K562 (cell line): ENCODE measurements at regions not wholly inside any gene's neighbourhood (a gene's known extent, or its start where the extent isn't known, plus 50 kb on each side); places are given as distances from the start of the nearest gene placed in this dataset.

Experiments
- ATAC-seq: fragments of 200-7000 bp; cut with Tn5 transposase; 3 replicates; pipeline ENCODE4 v1.9.1; 2020; ENCODE audit warnings: moderate library complexity
- BruUV-seq: library from RNA; stranded (reverse); fragments of 400-500 nt; replicated peaks from 2 replicates; lab custom pipeline; 2021; lab: Mats Ljungman, UMichigan
- CTCF ChIA-PET: fragments of 300-600 bp; formaldehyde crosslinking; extraction: SDS; loops from one replicate; lab custom pipeline; 2021; ENCODE audit warnings: low intra/inter-chr PET ratio; lab: Yijun Ruan, JAX
- POLR2A ChIA-PET: fragments of 300-600, 350-650 bp; sonication (Branson Sonifier 250); formaldehyde crosslinking; extraction: SDS; loops from one replicate; lab custom pipeline; 2021; ENCODE audit warnings: antibody characterized with exemption, inconsistent platforms; lab: Yijun Ruan, JAX
- DNase-seq, 4 experiments: peaks; one replicate each; pipeline versions ENCODE4 v3.0.0 to v3.0.0-alpha.2; 2011 to 2018; ENCODE audit warnings: low spot score in 3 of 4, mixed read lengths in 3 of 4; ENCODE audit errors: extremely low read depth in 1 of 4
- FAIRE-seq: peaks from 2 replicates; lab custom pipeline; 2011; peaks lifted over from hg19 to GRCh38; lab: Jason Lieb, UNC
- H2AFZ ChIP-seq: 2 replicates; pipeline ENCODE4 v1.6.0; 2011; ENCODE audit warnings: low read depth, low read length, control low read depth, inconsistent platforms
- H3K27ac ChIP-seq: fragments of 200-600 bp; 3 replicates; pipeline ENCODE4 v1.8.0; 2011; ENCODE audit warnings: low read depth, mild to moderate bottlenecking, control low read depth, inconsistent platforms, low read length, moderate library complexity, mixed read lengths; ENCODE audit errors: extremely low read depth
- H3K27me3 ChIP-seq, 2 experiments: fragments of 300-600 bp in 1 of 2; 2 replicates in 1 of 2; 3 replicates in 1 of 2; pipeline versions ENCODE4 v1.6.0 to v1.8.0; 2011; ENCODE audit warnings: inconsistent platforms in 2 of 2, low read length in 2 of 2, mild to moderate bottlenecking in 1 of 2, mixed read lengths in 1 of 2, moderate library complexity in 1 of 2; ENCODE audit not compliant: control insufficient read depth in 2 of 2, insufficient read depth in 2 of 2
- H3K36me3 ChIP-seq: fragments of 300-600 bp; 3 replicates; pipeline ENCODE4 v1.8.0; 2011; ENCODE audit warnings: mild to moderate bottlenecking, low read length, inconsistent platforms; ENCODE audit not compliant: control insufficient read depth, insufficient read depth
- H3K4me1 ChIP-seq, 2 experiments: fragments of 200-600 bp in 1 of 2; replicated peaks in 1 of 2; 2 replicates in 1 of 2; 3 replicates in 1 of 2; pipeline versions ENCODE4 v1.5.1 to v1.8.0; 2011; ENCODE audit warnings: inconsistent platforms in 2 of 2, low read length in 2 of 2, mild to moderate bottlenecking in 1 of 2, mixed read lengths in 1 of 2, moderate library complexity in 1 of 2; ENCODE audit not compliant: control insufficient read depth in 2 of 2, insufficient read depth in 2 of 2
- H3K4me2 ChIP-seq: 2 replicates; pipeline ENCODE4 v1.6.1; 2011; ENCODE audit warnings: low read length, control low read depth, inconsistent platforms, mixed read lengths; ENCODE audit not compliant: insufficient read depth
- H3K4me3 ChIP-seq: fragments of 200-600 bp; sonication (generic), shearing (Covaris generic); 2 replicates; pipeline ENCODE4 v1.5.1; 2016; ENCODE audit warnings: control low read depth, inconsistent platforms
- H3K79me2 ChIP-seq: fragments of 200-600 bp; 3 replicates; pipeline ENCODE4 v1.8.0; 2011; ENCODE audit warnings: low read length, inconsistent platforms; ENCODE audit not compliant: control insufficient read depth, insufficient read depth
- H3K9ac ChIP-seq, 2 experiments: 2 replicates each; pipeline versions ENCODE4 v1.6.0 to v1.6.1; 2011; ENCODE audit warnings: low read depth in 2 of 2, low read length in 2 of 2, control low read depth in 1 of 2, inconsistent platforms in 1 of 2, mild to moderate bottlenecking in 1 of 2, mixed read lengths in 1 of 2; ENCODE audit not compliant: insufficient read depth in 1 of 2
- H3K9me1 ChIP-seq: one replicate; pipeline ENCODE4 v1.6.0; 2011; ENCODE audit warnings: inconsistent platforms, mild to moderate bottlenecking, low read length, moderate library complexity; ENCODE audit not compliant: control insufficient read depth, insufficient read depth
- H3K9me3 ChIP-seq: replicated peaks from 2 replicates; pipeline ENCODE4 v1.5.1; 2011; ENCODE audit warnings: low read depth, low read length, inconsistent platforms; ENCODE audit not compliant: control insufficient read depth, insufficient read depth
- H4K20me1 ChIP-seq: replicated peaks from 2 replicates; pipeline ENCODE4 v1.6.1; 2011; ENCODE audit warnings: low read length, inconsistent platforms, mixed read lengths; ENCODE audit not compliant: control insufficient read depth, insufficient read depth
- ARID1B ChIP-seq: fragments of 450-650 bp; IDR thresholded peaks from 2 replicates; pipeline ENCODE4 v1.6.1; 2016; ENCODE audit warnings: antibody characterized with exemption, mild to moderate bottlenecking, inconsistent platforms
- BDP1 ChIP-seq: IDR thresholded peaks from 3 replicates; pipeline ENCODE4 v1.6.1; 2011; ENCODE audit not compliant: insufficient read length, insufficient read depth
- HDAC2 ChIP-seq: fragments of 450-650 bp; IDR thresholded peaks from 2 replicates; pipeline ENCODE4 v1.6.1; 2016; ENCODE audit warnings: mild to moderate bottlenecking
- HDAC3 ChIP-seq: fragments of 450-650 bp; IDR thresholded peaks from 2 replicates; pipeline ENCODE4 v1.6.1; 2018; ENCODE audit warnings: borderline replicate concordance, mild to moderate bottlenecking, moderate library complexity; ENCODE audit not compliant: partially characterized antibody
- NR2C2 ChIP-seq, 2 experiments: fragments of 200-800 bp in 1 of 2; sonication (Bioruptor generic) in 1 of 2; sonication (generic) in 1 of 2; formaldehyde crosslinking in 1 of 2; IDR thresholded peaks; 2 replicates each; pipeline versions ENCODE4 v1.6.1 to v1.8.0; 2016 to 2022; ENCODE audit warnings: mild to moderate bottlenecking in 1 of 2, missing compliant biosample characterization in 1 of 2, missing genetic modification characterization in 1 of 2, missing genetic modification reagents in 1 of 2
- POLR2AphosphoS2 ChIP-seq: IDR thresholded peaks from 2 replicates; pipeline ENCODE4 v1.6.1; 2012; ENCODE audit warnings: low read length, improper control_type of control experiment
- PRPF4 ChIP-seq: fragments of 200-400 bp; formaldehyde crosslinking; IDR thresholded peaks from one replicate; pipeline ENCODE4 v1.6.1; 2017; ENCODE audit warnings: low read length, low read depth, mild to moderate bottlenecking; ENCODE audit not compliant: insufficient read depth, poor library complexity, severe bottlenecking
- SRSF3 ChIP-seq: fragments of 200-400 bp; formaldehyde crosslinking; IDR thresholded peaks from 2 replicates; pipeline ENCODE4 v1.6.1; 2016; ENCODE audit warnings: mild to moderate bottlenecking, low read length, moderate library complexity; ENCODE audit not compliant: insufficient read depth
- TAF1 ChIP-seq: IDR thresholded peaks from 2 replicates; pipeline ENCODE4 v1.6.1; 2011; ENCODE audit warnings: mild to moderate bottlenecking, low read length, moderate library complexity; ENCODE audit not compliant: insufficient read depth, control insufficient read depth, severe bottlenecking; ENCODE audit errors: extremely low read depth
- TCFL5 ChIP-seq: fragments of 250-450 bp; sonication (Bioruptor Pico); conservative IDR thresholded peaks from 2 replicates; pipeline ENCODE4 v1.6.1; 2021; ENCODE audit warnings: mild to moderate bottlenecking, moderate library complexity, matching md5 sums
- THRAP3 ChIP-seq: fragments of 450-650 bp; IDR thresholded peaks from 2 replicates; pipeline ENCODE4 v1.6.1; 2016; ENCODE audit warnings: mild to moderate bottlenecking, inconsistent platforms, borderline replicate concordance
- ZC3H4 ChIP-seq: sonication (generic); formaldehyde crosslinking; IDR thresholded peaks from 2 replicates; pipeline ENCODE4 v1.9.0; 2021; ENCODE audit warnings: missing genetic modification reagents, borderline replicate concordance
- ZKSCAN8 ChIP-seq: fragments of 200-800 bp; sonication (Bioruptor generic); IDR thresholded peaks from 2 replicates; pipeline ENCODE4 v1.6.1; 2016; ENCODE audit warnings: missing genetic modification characterization, missing compliant biosample characterization
- ZNF311 ChIP-seq: fragments of 250-450 bp; sonication (Bioruptor Pico); IDR thresholded peaks from 2 replicates; pipeline ENCODE4 v1.4.0; 2020; ENCODE audit warnings: mild to moderate bottlenecking, moderate library complexity
- WGBS: fragments of 100-300 bp; shearing (Covaris generic); methylation state at CpG from one replicate; pipeline ENCODE4 v1.1.6; 2016; ENCODE audit warnings: low coverage, mixed read lengths; ENCODE audit not compliant: insufficient coverage; ENCODE audit errors: missing lambda C conversion rate; 5-methylcytosine and 5-hydroxymethylcytosine counted together
- in situ Hi-C: fragments of 300-500 bp; cut with MboI; formaldehyde crosslinking; loops from 4 replicates; pipeline ENCODE4 v1.15.0; 2018; ENCODE audit warnings: inconsistent platforms, mixed read lengths
- intact Hi-C: fragments of 100-400 bp; cut with micrococcal nuclease; formaldehyde crosslinking; loops from 2 replicates; pipeline ENCODE4 v1.14.2; 2022
- TF ChIP-seq, protein P1 (sequence below): sonication (generic); formaldehyde crosslinking; IDR thresholded peaks from 2 replicates; pipeline ENCODE4 v1.8.0; 2023; ENCODE audit warnings: mild to moderate bottlenecking, missing genetic modification reagents
- TF ChIP-seq, protein P2 (sequence below): fragments of 250-450 bp; sonication (Bioruptor Pico); IDR thresholded peaks from 2 replicates; pipeline ENCODE4 v1.8.0; 2021; ENCODE audit warnings: mild to moderate bottlenecking, moderate library complexity
- TF ChIP-seq, protein P3 (sequence below): fragments of 450-650 bp; IDR thresholded peaks from one replicate; pipeline ENCODE4 v1.6.1; 2018; ENCODE audit warnings: mild to moderate bottlenecking, moderate library complexity; ENCODE audit not compliant: partially characterized antibody

DNA sequence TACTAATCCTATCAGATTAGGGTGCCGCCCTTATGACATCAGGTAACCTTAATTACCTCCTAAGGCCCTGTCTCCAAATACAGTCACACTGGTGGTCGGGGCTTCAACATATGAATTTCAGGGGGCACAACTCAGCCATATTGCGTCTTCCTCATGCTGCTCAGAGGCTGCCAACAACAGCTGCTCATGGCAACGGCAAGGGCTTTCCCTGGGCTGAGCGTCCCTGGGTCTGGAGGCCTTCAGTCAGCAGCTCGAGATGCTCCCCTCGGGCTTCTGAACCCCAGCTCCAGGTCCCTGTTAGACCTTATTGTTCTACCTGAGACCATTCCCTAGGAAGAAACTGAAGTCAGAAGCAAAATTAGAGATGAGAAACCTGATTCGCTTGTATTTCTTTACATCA is 157.2 kb downstream of the TMEM132E start:
- in situ Hi-C loops = no loop called here
- Histone ChIP-seq H3K9me3 (no peaks in the 10 kb centered on the region), H3K36me3 (no peaks in the 10 kb centered on the region), H2AFZ (no peak overlapping the region), H3K79me2 (no peaks in the 10 kb centered on the region), H3K27me3 (peaks cover 0 to 11% of the 10 kb centered on the region in 2 experiments; a peak in 1 of 5 replicates), H3K9me1 (no peaks in the 10 kb centered on the region), H3K27ac (no peak overlapping the region), H3K4me3 (no peak overlapping the region), H4K20me1 (no peaks in the 10 kb centered on the region), H3K4me2 (no peak overlapping the region), H3K4me1 (no peaks in the 10 kb centered on the region), H3K9ac (no peak overlapping the region)
- no TSS peak for BruUV-seq
- CTCF ChIA-PET = interaction anchor here (0.6 kb wide), 1 partner anchor 978 kb away, joined by 4 read pairs; no protein-coding TSS in a partner anchor
- FAIRE-seq (no peak), ATAC-seq (no peak), DNase-seq (no peak)
- POLR2A ChIA-PET = no interaction called here
- intact Hi-C loops = no loop called here
- under 1% methylated on average over 8 of the region's 8 CpGs for WGBS
- no peak for TF ChIP-seq TCFL5
- TF ChIP-seq HDAC2 = no peak
- TF ChIP-seq, protein P1, sequence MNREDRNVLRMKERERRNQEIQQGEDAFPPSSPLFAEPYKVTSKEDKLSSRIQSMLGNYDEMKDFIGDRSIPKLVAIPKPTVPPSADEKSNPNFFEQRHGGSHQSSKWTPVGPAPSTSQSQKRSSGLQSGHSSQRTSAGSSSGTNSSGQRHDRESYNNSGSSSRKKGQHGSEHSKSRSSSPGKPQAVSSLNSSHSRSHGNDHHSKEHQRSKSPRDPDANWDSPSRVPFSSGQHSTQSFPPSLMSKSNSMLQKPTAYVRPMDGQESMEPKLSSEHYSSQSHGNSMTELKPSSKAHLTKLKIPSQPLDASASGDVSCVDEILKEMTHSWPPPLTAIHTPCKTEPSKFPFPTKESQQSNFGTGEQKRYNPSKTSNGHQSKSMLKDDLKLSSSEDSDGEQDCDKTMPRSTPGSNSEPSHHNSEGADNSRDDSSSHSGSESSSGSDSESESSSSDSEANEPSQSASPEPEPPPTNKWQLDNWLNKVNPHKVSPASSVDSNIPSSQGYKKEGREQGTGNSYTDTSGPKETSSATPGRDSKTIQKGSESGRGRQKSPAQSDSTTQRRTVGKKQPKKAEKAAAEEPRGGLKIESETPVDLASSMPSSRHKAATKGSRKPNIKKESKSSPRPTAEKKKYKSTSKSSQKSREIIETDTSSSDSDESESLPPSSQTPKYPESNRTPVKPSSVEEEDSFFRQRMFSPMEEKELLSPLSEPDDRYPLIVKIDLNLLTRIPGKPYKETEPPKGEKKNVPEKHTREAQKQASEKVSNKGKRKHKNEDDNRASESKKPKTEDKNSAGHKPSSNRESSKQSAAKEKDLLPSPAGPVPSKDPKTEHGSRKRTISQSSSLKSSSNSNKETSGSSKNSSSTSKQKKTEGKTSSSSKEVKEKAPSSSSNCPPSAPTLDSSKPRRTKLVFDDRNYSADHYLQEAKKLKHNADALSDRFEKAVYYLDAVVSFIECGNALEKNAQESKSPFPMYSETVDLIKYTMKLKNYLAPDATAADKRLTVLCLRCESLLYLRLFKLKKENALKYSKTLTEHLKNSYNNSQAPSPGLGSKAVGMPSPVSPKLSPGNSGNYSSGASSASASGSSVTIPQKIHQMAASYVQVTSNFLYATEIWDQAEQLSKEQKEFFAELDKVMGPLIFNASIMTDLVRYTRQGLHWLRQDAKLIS (CRISPR knock-in tag) = no peak
- no peak for TF ChIP-seq NR2C2 (CRISPR knock-in tag; IDR thresholded peaks at IDR 0.05)
- no peak for TF ChIP-seq NR2C2 (tag; IDR thresholded peaks at IDR 0.05)
- TF ChIP-seq, protein P2, sequence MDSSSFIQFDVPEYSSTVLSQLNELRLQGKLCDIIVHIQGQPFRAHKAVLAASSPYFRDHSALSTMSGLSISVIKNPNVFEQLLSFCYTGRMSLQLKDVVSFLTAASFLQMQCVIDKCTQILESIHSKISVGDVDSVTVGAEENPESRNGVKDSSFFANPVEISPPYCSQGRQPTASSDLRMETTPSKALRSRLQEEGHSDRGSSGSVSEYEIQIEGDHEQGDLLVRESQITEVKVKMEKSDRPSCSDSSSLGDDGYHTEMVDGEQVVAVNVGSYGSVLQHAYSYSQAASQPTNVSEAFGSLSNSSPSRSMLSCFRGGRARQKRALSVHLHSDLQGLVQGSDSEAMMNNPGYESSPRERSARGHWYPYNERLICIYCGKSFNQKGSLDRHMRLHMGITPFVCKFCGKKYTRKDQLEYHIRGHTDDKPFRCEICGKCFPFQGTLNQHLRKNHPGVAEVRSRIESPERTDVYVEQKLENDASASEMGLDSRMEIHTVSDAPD = no peak
- TF ChIP-seq HDAC3 = no peak
- TF ChIP-seq ZNF311 = no peak
- TF ChIP-seq ZC3H4 = no peak
- TF ChIP-seq PRPF4 = no peak
- no peak for TF ChIP-seq ARID1B
- no peak for TF ChIP-seq ZKSCAN8 (CRISPR knock-in tag)
- TF ChIP-seq TAF1 = no peak
- no peak for TF ChIP-seq BDP1
- no peak for TF ChIP-seq SRSF3
- TF ChIP-seq, protein P3, sequence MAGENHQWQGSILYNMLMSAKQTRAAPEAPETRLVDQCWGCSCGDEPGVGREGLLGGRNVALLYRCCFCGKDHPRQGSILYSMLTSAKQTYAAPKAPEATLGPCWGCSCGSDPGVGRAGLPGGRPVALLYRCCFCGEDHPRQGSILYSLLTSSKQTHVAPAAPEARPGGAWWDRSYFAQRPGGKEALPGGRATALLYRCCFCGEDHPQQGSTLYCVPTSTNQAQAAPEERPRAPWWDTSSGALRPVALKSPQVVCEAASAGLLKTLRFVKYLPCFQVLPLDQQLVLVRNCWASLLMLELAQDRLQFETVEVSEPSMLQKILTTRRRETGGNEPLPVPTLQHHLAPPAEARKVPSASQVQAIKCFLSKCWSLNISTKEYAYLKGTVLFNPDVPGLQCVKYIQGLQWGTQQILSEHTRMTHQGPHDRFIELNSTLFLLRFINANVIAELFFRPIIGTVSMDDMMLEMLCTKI = no peak
- TF ChIP-seq POLR2AphosphoS2 = no peak
- TF ChIP-seq THRAP3 = no peak
